ENCODE measurements at regions not wholly inside any gene's neighbourhood (a gene's known extent, or its start where the extent isn't known, plus 50 kb on each side); places are given as distances from the start of the nearest gene placed in this dataset.

DNA sequence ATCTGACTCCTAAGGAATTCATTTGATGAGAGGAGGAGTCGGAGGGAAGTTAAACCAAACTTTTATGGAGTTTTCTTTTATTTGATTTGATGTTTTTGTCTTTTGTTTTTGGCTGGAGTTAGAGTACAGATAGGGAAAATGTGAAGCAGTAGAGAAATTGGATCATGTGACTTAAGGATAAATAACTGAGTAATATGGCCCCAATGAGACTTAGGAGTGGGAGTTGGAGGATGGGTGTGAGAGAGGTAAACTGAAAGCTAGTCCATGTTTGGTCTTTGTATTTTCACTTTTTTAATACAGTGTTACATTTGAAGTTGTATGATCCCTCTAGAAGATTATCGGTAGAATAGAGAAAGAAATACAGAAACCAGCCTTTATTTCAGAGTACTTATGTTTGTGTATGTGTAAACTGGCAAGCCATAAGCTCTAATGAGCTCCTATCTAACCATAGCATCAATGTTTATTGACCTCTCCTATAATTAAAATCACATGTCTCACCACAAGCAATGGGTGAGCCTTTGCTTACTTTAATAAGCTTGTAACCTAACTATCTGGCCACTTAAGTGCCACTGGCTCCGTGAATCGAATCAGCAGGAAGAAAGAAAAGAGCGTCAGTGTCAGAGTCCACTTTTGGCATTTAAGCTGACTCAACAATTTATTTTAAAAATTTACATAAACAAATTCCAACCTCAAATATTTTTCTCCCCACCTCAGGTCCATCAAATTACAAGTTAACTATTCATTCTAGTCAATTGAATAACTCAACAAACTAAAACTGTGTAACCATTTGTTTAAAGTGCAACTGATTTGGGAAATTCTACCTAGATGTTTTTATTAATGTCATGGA lies 113.8 kb downstream of the EPDR1 start:
- no peak overlapping the region for H3K27ac ChIP-seq (replicated peaks)
- TF ChIP-seq POLR2AphosphoS5 (IDR thresholded peaks at IDR 0.05; ENCODE audit: low read depth) (no peak), SPI1 (IDR thresholded peaks at IDR 0.05; ENCODE audit: borderline replicate concordance, low read depth) (no peak), CTCF (IDR thresholded peaks at IDR 0.05; ENCODE audit: insufficient read depth, low read length) (no peak), GABPA (IDR thresholded peaks at IDR 0.05; ENCODE audit: low read depth) (no peak)
- TF ChIP-seq, protein P1, sequence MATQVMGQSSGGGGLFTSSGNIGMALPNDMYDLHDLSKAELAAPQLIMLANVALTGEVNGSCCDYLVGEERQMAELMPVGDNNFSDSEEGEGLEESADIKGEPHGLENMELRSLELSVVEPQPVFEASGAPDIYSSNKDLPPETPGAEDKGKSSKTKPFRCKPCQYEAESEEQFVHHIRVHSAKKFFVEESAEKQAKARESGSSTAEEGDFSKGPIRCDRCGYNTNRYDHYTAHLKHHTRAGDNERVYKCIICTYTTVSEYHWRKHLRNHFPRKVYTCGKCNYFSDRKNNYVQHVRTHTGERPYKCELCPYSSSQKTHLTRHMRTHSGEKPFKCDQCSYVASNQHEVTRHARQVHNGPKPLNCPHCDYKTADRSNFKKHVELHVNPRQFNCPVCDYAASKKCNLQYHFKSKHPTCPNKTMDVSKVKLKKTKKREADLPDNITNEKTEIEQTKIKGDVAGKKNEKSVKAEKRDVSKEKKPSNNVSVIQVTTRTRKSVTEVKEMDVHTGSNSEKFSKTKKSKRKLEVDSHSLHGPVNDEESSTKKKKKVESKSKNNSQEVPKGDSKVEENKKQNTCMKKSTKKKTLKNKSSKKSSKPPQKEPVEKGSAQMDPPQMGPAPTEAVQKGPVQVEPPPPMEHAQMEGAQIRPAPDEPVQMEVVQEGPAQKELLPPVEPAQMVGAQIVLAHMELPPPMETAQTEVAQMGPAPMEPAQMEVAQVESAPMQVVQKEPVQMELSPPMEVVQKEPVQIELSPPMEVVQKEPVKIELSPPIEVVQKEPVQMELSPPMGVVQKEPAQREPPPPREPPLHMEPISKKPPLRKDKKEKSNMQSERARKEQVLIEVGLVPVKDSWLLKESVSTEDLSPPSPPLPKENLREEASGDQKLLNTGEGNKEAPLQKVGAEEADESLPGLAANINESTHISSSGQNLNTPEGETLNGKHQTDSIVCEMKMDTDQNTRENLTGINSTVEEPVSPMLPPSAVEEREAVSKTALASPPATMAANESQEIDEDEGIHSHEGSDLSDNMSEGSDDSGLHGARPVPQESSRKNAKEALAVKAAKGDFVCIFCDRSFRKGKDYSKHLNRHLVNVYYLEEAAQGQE (IDR thresholded peaks at IDR 0.05; ENCODE audit: insufficient replicate concordance, low read depth), result no peak
- H3K4me3 ChIP-seq (replicated peaks; ENCODE audit: insufficient read depth, low read length), result no peak overlapping the region
- no peaks in the 10 kb centered on the region for H3K27me3 ChIP-seq (ENCODE audit: insufficient read depth, poor library complexity, severe bottlenecking)
- no peak for DNase-seq (ENCODE audit: low read depth in 1 of 2, low spot score in 1 of 2)

DNA sequence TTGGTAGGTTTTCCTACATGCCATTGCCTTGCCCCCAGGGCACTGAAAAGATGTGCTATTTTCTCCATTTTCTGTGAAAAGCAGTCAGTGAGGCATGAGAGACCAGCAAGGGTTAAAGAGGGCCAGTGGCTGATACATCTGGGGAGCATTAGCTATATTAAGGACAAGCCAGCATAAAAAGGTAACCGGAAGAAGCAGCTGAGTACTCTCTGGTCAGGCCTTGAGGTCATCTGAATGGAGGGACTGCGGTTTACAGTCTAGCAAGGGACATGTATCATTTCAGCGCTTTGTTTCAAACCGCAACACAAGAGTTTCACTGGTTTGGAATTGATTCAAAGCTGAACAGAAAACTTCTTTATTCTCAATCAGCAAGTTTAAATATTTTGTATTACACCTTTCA lies 120.4 kb downstream of the EPDR1 start:
- no peaks in the 10 kb centered on the region for H3K27me3 ChIP-seq (ENCODE audit: insufficient read depth, poor library complexity, severe bottlenecking)
- DNase-seq (ENCODE audit: low read depth in 1 of 2, low spot score in 1 of 2), result no peak
- TF ChIP-seq CTCF (IDR thresholded peaks at IDR 0.05; ENCODE audit: insufficient read depth, low read length), result no peak
- TF ChIP-seq SPI1 (IDR thresholded peaks at IDR 0.05; ENCODE audit: borderline replicate concordance, low read depth), result no peak
- TF ChIP-seq GABPA (IDR thresholded peaks at IDR 0.05; ENCODE audit: low read depth), result no peak
- TF ChIP-seq, protein P1 (IDR thresholded peaks at IDR 0.05; ENCODE audit: insufficient replicate concordance, low read depth), result no peak
- no peak overlapping the region for H3K27ac ChIP-seq (replicated peaks)
- no peak overlapping the region for H3K4me3 ChIP-seq (replicated peaks; ENCODE audit: insufficient read depth, low read length)

- H3K27ac ChIP-seq (replicated peaks), result no peak overlapping the region
- H3K4me3 ChIP-seq (replicated peaks; ENCODE audit: insufficient read depth, low read length), result no peak overlapping the region
- no peak for DNase-seq (ENCODE audit: low read depth in 1 of 2, low spot score in 1 of 2)
Measured at GRCh38 chr7:38049679-38050078, 128.4 kb upstream of the STARD3NL start.

More at GRCh38 chr7:38049679-38050078, 128.4 kb upstream of the STARD3NL start:
- H3K27me3 ChIP-seq (ENCODE audit: insufficient read depth, poor library complexity, severe bottlenecking), result no peaks in the 10 kb centered on the region
- TF ChIP-seq POLR2AphosphoS5 (IDR thresholded peaks at IDR 0.05; ENCODE audit: low read depth) (no peak), GABPA (IDR thresholded peaks at IDR 0.05; ENCODE audit: low read depth) (no peak), CTCF (IDR thresholded peaks at IDR 0.05; ENCODE audit: insufficient read depth, low read length) (no peak), SPI1 (IDR thresholded peaks at IDR 0.05; ENCODE audit: borderline replicate concordance, low read depth) (no peak)
- TF ChIP-seq, protein P1 (IDR thresholded peaks at IDR 0.05; ENCODE audit: insufficient replicate concordance, low read depth), result no peak
